Skin of body (tissue), 1 donor: ENCODE measurements at regions not wholly inside any gene's neighbourhood (a gene's known extent, or its start where the extent isn't known, plus 50 kb on each side); places are given as distances from the start of the nearest gene placed in this dataset.
"Not testable (repeated sequence)": the region's sequence is repeated elsewhere in the genome, so short reads cannot be mapped to it uniquely, and the experiment has no call there.

Experiments
- DNase-seq: peaks from one replicate; lab custom pipeline; 2025; lab: John Stamatoyannopoulos, UW

DNA sequence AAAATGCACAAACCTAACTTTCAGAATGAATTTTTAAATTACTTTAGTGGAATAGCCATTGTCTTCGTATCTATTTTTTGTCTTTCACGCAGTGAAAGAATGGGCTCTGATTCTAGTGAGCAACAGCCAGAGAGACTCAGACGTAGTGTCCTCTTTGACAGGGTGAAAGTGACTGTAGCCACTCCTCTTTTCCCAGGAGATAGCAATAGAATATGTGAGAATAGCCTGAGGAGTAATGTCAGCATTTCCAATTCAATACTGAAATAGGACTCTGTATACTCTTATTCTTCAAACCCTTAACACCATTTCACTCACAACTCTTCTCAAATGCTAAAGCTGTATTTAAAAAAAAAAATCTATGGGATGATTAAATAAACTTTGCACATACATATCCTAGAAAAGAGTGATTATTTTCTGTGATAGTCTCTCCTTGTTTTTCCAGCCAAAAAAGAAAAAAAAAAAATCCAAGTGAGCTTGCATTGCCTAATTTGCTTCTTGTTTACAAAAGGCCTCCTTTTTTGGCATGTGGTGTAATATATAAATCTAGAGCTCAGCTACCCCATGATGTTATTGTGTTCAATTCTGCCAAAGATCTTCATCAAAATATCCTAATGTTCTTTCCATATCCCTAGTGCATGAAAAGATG is 626.1 kb upstream of the SLITRK6 start:
- no peak for DNase-seq

DNA sequence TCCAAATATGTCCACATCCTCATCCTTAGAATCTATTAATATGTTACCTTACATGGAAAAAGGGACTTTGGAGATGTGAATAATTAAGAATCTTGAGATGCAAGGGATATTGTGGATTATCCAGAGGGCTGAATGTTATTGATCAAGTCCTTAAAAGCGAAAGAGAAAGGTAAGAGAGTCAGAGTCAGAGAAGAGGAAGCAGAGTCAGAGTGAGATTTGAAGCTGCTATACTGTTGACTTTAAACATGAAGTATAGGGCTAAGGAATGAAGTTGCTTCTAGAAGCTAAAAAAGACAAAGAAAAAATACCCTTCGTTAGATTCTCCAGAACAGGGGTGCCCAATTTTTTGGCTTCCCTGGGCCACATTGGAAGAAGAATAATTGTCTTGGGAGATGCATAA is 627.2 kb upstream of the SLITRK6 start:
- no peak for DNase-seq

- DNase-seq, result peak; percentile 82
These were observed 630.5 kb upstream of the SLITRK6 start for GRCh38 chr13:86429756-86430155.

GRCh38 chr13:86438034-86438433 is 638.8 kb upstream of the SLITRK6 start:
- no peak for DNase-seq

- peak; percentile 82 for DNase-seq
These were observed 646.0 kb upstream of the SLITRK6 start for GRCh38 chr13:86445206-86445605.

- DNase-seq, result peak; percentile 64
These were observed 646.5 kb upstream of the SLITRK6 start for GRCh38 chr13:86445672-86446071.

GRCh38 chr13:86446311-86446710 is 647.1 kb upstream of the SLITRK6 start:
- peak; percentile 4 for DNase-seq

GRCh38 chr13:86447479-86447878 is 648.3 kb upstream of the SLITRK6 start:
- no peak for DNase-seq

DNA sequence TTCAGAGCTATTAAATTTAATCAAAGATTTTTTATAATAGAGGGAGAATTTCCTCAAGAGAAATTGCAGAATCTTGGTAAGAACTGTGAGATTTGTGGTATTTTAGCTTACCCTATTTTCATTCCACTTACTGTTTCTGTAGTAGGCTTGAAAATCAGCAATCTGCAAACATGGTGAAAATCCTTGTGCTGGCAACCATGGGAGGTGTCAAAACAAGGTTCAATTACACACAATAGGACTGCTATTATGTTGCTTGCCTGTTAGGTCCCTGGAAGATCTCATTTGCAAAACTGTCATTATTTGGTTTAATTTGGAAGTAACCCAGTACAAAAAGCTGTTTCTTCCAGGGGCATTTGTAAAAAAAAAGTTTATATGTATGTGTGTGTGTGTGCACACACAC is 662.8 kb upstream of the SLITRK6 start:
- no peak for DNase-seq

GRCh38 chr13:86464193-86464592 is 665.0 kb upstream of the SLITRK6 start:
- no peak for DNase-seq

- no peak for DNase-seq
These were observed 675.8 kb upstream of the SLITRK6 start for GRCh38 chr13:86474971-86475370.

GRCh38 chr13:86476656-86477055 is 677.4 kb upstream of the SLITRK6 start:
- no peak for DNase-seq

GRCh38 chr13:86486582-86486981 is 687.4 kb upstream of the SLITRK6 start:
- DNase-seq, result no peak

DNA sequence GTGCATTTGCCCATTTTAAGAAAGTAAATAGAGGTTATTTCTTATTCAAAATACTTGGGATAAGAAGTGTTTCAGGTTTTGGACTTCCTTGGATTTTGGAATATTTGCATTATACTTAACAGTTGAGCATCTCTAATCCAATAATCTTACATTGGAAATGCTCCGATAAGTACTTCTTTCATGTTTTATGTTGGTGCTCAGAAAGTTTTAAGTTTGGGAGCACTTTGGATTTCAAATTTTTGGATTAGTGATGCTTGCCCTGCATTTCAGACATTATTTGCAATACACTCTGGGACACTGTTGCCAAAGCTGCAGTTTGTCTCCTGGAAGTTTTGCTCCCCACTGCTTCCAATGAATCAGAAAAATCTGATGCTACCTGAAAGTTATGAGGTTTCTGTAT is 691.9 kb upstream of the SLITRK6 start:
- no peak for DNase-seq

- DNase-seq, result not testable (repeated sequence)
These were observed 702.7 kb upstream of the SLITRK6 start for GRCh38 chr13:86501931-86502330.

GRCh38 chr13:86510792-86511191 is 711.6 kb upstream of the SLITRK6 start:
- DNase-seq, result no peak

DNA sequence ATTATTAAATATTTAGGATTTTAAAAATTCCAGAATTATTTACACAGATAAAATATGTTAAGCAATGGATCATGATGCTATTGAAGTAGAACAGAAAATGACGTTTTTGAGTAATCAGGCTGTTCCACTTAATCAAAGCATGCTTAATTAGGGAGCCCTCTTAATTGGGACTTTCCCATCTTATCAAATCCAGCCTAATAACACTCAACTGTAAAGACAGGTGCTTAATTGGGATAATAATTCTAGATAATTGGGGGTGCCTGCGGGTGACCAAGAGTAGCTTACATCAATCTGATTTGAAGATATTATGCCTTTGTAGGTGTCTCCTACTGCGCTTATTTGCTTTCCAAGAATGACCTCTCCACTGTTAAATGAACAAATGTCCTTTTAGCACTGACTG is 742.2 kb upstream of the SLITRK6 start:
- no peak for DNase-seq

GRCh38 chr13:86554066-86554465 is 754.8 kb upstream of the SLITRK6 start:
- no peak for DNase-seq

GRCh38 chr13:86559901-86560300 is 760.7 kb upstream of the SLITRK6 start:
- no peak for DNase-seq

DNA sequence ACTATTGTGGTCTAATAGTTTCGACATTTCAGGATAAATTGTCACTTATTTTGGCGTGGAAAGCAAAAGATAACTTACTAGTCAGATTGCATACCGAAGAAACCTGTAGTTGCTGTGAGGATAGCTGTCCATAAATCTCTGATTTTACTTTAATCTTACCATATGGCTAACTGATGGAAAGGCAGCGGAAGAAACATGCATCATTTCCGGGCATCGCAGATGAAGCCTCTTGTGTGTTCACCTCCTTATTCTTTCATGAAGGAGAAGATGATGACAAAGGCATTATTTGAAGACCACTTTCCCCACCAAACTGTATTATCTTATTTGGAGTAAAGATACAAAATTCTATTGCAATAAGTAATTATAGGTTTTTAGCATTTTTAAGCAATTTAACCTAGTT is 763.6 kb upstream of the SLITRK6 start:
- no peak for DNase-seq

- peak; percentile 1 for DNase-seq
These were observed 764.1 kb upstream of the SLITRK6 start for GRCh38 chr13:86563308-86563707.

DNA sequence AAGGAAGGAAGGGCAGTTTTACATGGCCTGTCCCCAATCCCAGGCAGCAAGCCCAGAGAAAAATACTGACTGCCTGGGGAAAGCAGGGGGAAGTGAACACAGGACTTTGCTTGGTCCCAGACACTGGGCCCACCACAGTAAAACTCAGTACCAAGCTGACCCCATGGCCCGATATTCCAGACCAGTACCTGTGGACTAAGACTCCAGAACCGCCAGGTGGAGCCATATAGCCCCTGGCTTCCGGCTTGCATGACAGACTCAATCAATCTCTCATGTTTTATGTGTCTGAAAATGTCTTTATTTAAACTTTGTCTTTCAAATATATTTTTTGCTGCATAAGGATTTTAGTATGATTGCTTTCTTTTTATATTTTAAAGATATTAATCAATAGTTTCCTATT is 767.9 kb upstream of the SLITRK6 start:
- DNase-seq, result no peak

- no peak for DNase-seq
These were observed 769.9 kb upstream of the SLITRK6 start for GRCh38 chr13:86569119-86569518.

DNA sequence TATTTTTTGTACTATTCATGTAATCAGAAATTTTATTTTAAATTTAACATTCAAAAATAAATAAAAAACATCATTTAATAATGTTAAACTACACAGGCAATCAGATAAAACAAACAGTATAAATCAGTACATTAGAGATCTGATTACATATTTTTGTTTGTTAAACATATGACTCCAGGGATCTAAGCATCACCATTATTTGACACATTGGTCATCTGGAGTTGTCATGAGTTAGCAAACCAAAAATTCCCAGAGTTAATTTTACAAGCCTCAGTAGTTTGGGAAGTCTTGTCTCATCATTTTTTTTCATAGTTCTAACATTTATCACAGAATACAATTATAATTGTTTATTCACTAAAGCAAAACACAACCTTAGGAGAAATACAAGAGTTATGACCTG is 770.8 kb upstream of the SLITRK6 start:
- DNase-seq, result no peak
